Adrenal gland (tissue), 5 donors: ENCODE measurements at regions not wholly inside any gene's neighbourhood (a gene's known extent, or its start where the extent isn't known, plus 50 kb on each side); places are given as distances from the start of the nearest gene placed in this dataset.

Experiments used
- POLR2A ChIP-seq, 2 donors: fragments of 450-650 bp; IDR thresholded peaks; one replicate each; pipeline ENCODE4 v1.6.1; 2017; ENCODE audit warnings: antibody characterized with exemption in 2 of 2, mild to moderate bottlenecking in 2 of 2, moderate library complexity in 1 of 2
- TF ChIP-seq, protein P1 (sequence below), 6 experiments: fragments of 450-650 bp in 4 of 6; fragments of 200-600 bp in 2 of 6; sonication (generic) in 1 of 6; IDR thresholded peaks; 1 replicate in 5 of 6; 2 replicates in 1 of 6; pipeline versions ENCODE4 v1.5.1 to v1.8.0; 2016 to 2021; ENCODE audit warnings: antibody characterized with exemption in 6 of 6, mild to moderate bottlenecking in 2 of 6, moderate library complexity in 1 of 6
- donor health status: DM: no; HTN: no; CAD: no.

GRCh38 chr2:200091126-200091525, 135.7 kb downstream of the MAIP1 start:
- TF ChIP-seq, protein P1, sequence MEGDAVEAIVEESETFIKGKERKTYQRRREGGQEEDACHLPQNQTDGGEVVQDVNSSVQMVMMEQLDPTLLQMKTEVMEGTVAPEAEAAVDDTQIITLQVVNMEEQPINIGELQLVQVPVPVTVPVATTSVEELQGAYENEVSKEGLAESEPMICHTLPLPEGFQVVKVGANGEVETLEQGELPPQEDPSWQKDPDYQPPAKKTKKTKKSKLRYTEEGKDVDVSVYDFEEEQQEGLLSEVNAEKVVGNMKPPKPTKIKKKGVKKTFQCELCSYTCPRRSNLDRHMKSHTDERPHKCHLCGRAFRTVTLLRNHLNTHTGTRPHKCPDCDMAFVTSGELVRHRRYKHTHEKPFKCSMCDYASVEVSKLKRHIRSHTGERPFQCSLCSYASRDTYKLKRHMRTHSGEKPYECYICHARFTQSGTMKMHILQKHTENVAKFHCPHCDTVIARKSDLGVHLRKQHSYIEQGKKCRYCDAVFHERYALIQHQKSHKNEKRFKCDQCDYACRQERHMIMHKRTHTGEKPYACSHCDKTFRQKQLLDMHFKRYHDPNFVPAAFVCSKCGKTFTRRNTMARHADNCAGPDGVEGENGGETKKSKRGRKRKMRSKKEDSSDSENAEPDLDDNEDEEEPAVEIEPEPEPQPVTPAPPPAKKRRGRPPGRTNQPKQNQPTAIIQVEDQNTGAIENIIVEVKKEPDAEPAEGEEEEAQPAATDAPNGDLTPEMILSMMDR (IDR thresholded peaks at IDR 0.05) = no peak
- TF ChIP-seq POLR2A (IDR thresholded peaks at IDR 0.05) = no peak
